ENCODE measurements at regions not wholly inside any gene's neighbourhood (a gene's known extent, or its start where the extent isn't known, plus 50 kb on each side); places are given as distances from the start of the nearest gene placed in this dataset.

GRCh38 chr9:90546200-90546599, 96.4 kb downstream of the DIRAS2 start:
- TF ChIP-seq EZH2 (IDR thresholded peaks at IDR 0.05) (no peak), ZNF274 (IDR thresholded peaks at IDR 0.05; ENCODE audit: low read depth, low read length) (no peak), SIN3A (IDR thresholded peaks at IDR 0.05; ENCODE audit: low read depth) (no peak), POLR2AphosphoS5 (IDR thresholded peaks at IDR 0.05; ENCODE audit: low read depth, low read length) (no peak), ZFX (IDR thresholded peaks at IDR 0.05) (no peak), RAD21 (IDR thresholded peaks at IDR 0.05; ENCODE audit: low read depth) (no peak)
- TF ChIP-seq, protein P1, sequence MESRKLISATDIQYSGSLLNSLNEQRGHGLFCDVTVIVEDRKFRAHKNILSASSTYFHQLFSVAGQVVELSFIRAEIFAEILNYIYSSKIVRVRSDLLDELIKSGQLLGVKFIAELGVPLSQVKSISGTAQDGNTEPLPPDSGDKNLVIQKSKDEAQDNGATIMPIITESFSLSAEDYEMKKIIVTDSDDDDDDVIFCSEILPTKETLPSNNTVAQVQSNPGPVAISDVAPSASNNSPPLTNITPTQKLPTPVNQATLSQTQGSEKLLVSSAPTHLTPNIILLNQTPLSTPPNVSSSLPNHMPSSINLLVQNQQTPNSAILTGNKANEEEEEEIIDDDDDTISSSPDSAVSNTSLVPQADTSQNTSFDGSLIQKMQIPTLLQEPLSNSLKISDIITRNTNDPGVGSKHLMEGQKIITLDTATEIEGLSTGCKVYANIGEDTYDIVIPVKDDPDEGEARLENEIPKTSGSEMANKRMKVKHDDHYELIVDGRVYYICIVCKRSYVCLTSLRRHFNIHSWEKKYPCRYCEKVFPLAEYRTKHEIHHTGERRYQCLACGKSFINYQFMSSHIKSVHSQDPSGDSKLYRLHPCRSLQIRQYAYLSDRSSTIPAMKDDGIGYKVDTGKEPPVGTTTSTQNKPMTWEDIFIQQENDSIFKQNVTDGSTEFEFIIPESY (IDR thresholded peaks at IDR 0.05; ENCODE audit: extremely low read depth, insufficient replicate concordance, low read length): no peak
- BruUV-seq (replicated peaks): no TSS peak
- no peaks in the 10 kb centered on the region for H3K4me1 ChIP-seq (ENCODE audit: control insufficient read depth in 1 of 2, insufficient read depth in 2 of 2, low read length in 2 of 2)
- no peaks in the 10 kb centered on the region for H3K27me3 ChIP-seq (ENCODE audit: insufficient read depth, low read length)
- intact Hi-C loops (cut with micrococcal nuclease): no loop called here
- ChIA-PET POLR2A (no interaction called here), CTCF (no interaction called here), RAD21 (ENCODE audit: low non-redundant PET in 1 of 2, low total read pairs in 2 of 2, uncharacterized antibody in 2 of 2, unreplicated experiment in 2 of 2) (no interaction called here)
- H2AFZ ChIP-seq (ENCODE audit: low read depth, low read length, poor library complexity, severe bottlenecking): no peak overlapping the region
- no peak for ATAC-seq
- DNase-seq (ENCODE audit: low read depth, low spot score): no peak
- no peaks in the 10 kb centered on the region for H3K79me2 ChIP-seq (ENCODE audit: insufficient read depth, low read length)
- no peaks in the 10 kb centered on the region for H4K20me1 ChIP-seq (ENCODE audit: insufficient read depth)
- H3K9me2 ChIP-seq (ENCODE audit: insufficient read depth): no peaks in the 10 kb centered on the region
- no peaks in the 10 kb centered on the region for H3K9me3 ChIP-seq (ENCODE audit: control insufficient read depth in 1 of 2, insufficient read depth in 1 of 2, low read depth in 1 of 2, low read length in 2 of 2)
- no peak overlapping the region for H3K4me2 ChIP-seq (ENCODE audit: low read length)
- H3K9ac ChIP-seq (ENCODE audit: low read length): no peak overlapping the region
- no peak overlapping the region for H3K27ac ChIP-seq (ENCODE audit: low read depth, low read length)
- no peaks in the 10 kb centered on the region for H3K36me3 ChIP-seq (ENCODE audit: control insufficient read depth in 1 of 2, insufficient read depth in 2 of 2, low read length in 2 of 2)
- no peak overlapping the region for H3K4me3 ChIP-seq (replicated peaks in 1 of 2; ENCODE audit: low read depth in 1 of 2, low read length in 2 of 2)

GRCh38 chr9:90547896-90548295, 94.7 kb downstream of the DIRAS2 start:
- POLR2A ChIA-PET: no interaction called here
- no peak overlapping the region for H3K4me3 ChIP-seq (replicated peaks in 1 of 2; ENCODE audit: low read depth in 1 of 2, low read length in 2 of 2)
- TF ChIP-seq CBX3 (IDR thresholded peaks at IDR 0.05; ENCODE audit: low read depth) (no peak), ZFX (IDR thresholded peaks at IDR 0.05) (no peak), RAD21 (IDR thresholded peaks at IDR 0.05; ENCODE audit: low read depth) (no peak), POLR2AphosphoS5 (IDR thresholded peaks at IDR 0.05; ENCODE audit: low read depth, low read length) (no peak), EZH2phosphoT487 (IDR thresholded peaks at IDR 0.05; ENCODE audit: borderline replicate concordance) (no peak), FOSL1 (IDR thresholded peaks at IDR 0.05; ENCODE audit: low read depth) (no peak), CEBPB (IDR thresholded peaks at IDR 0.05; ENCODE audit: low read depth) (no peak), EGR1 (IDR thresholded peaks at IDR 0.05; ENCODE audit: low read depth) (no peak), SP1 (IDR thresholded peaks at IDR 0.05; ENCODE audit: low read depth) (no peak), YY1 (IDR thresholded peaks at IDR 0.05; ENCODE audit: extremely low read depth, insufficient replicate concordance, low read depth, low read length) (no peak), SIN3A (IDR thresholded peaks at IDR 0.05; ENCODE audit: low read depth) (no peak), POLR2A (IDR thresholded peaks at IDR 0.05; ENCODE audit: borderline replicate concordance, extremely low read depth, insufficient read depth, insufficient read length) (no peak)
- TF ChIP-seq, protein P2, sequence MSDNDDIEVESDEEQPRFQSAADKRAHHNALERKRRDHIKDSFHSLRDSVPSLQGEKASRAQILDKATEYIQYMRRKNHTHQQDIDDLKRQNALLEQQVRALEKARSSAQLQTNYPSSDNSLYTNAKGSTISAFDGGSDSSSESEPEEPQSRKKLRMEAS (IDR thresholded peaks at IDR 0.05): no peak
- TF ChIP-seq, protein P3, sequence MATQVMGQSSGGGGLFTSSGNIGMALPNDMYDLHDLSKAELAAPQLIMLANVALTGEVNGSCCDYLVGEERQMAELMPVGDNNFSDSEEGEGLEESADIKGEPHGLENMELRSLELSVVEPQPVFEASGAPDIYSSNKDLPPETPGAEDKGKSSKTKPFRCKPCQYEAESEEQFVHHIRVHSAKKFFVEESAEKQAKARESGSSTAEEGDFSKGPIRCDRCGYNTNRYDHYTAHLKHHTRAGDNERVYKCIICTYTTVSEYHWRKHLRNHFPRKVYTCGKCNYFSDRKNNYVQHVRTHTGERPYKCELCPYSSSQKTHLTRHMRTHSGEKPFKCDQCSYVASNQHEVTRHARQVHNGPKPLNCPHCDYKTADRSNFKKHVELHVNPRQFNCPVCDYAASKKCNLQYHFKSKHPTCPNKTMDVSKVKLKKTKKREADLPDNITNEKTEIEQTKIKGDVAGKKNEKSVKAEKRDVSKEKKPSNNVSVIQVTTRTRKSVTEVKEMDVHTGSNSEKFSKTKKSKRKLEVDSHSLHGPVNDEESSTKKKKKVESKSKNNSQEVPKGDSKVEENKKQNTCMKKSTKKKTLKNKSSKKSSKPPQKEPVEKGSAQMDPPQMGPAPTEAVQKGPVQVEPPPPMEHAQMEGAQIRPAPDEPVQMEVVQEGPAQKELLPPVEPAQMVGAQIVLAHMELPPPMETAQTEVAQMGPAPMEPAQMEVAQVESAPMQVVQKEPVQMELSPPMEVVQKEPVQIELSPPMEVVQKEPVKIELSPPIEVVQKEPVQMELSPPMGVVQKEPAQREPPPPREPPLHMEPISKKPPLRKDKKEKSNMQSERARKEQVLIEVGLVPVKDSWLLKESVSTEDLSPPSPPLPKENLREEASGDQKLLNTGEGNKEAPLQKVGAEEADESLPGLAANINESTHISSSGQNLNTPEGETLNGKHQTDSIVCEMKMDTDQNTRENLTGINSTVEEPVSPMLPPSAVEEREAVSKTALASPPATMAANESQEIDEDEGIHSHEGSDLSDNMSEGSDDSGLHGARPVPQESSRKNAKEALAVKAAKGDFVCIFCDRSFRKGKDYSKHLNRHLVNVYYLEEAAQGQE (IDR thresholded peaks at IDR 0.05; ENCODE audit: low read depth): no peak

More at GRCh38 chr9:90547896-90548295, 94.7 kb downstream of the DIRAS2 start:
- ATAC-seq: 0 out of 2 replicates have a peak, but pooled peaks have one; percentile 52
- Histone ChIP-seq H3K27ac (ENCODE audit: low read depth, low read length) (no peak overlapping the region), H4K20me1 (ENCODE audit: insufficient read depth) (no peaks in the 10 kb centered on the region), H3K4me2 (ENCODE audit: low read length) (no peak overlapping the region), H3K9me3 (ENCODE audit: control insufficient read depth in 1 of 2, insufficient read depth in 1 of 2, low read depth in 1 of 2, low read length in 2 of 2) (no peaks in the 10 kb centered on the region), H3K36me3 (ENCODE audit: control insufficient read depth in 1 of 2, insufficient read depth in 2 of 2, low read length in 2 of 2) (no peaks in the 10 kb centered on the region), H3K9me2 (ENCODE audit: insufficient read depth) (no peaks in the 10 kb centered on the region), H3K27me3 (ENCODE audit: insufficient read depth, low read length) (no peaks in the 10 kb centered on the region), H2AFZ (ENCODE audit: low read depth, low read length, poor library complexity, severe bottlenecking) (no peak overlapping the region), H3K4me1 (ENCODE audit: control insufficient read depth in 1 of 2, insufficient read depth in 2 of 2, low read length in 2 of 2) (no peaks in the 10 kb centered on the region), H3K9ac (ENCODE audit: low read length) (no peak overlapping the region), H3K79me2 (ENCODE audit: insufficient read depth, low read length) (no peaks in the 10 kb centered on the region)
- ChIA-PET CTCF (interaction anchor here (0.7 kb wide), 1 partner anchor 311 kb away, joined by 4 read pairs; no protein-coding TSS in a partner anchor), RAD21 (ENCODE audit: low non-redundant PET in 1 of 2, low total read pairs in 2 of 2, uncharacterized antibody in 2 of 2, unreplicated experiment in 2 of 2) (no interaction called here)
- intact Hi-C loops (cut with micrococcal nuclease): no loop called here
- no peak for DNase-seq (ENCODE audit: low read depth, low spot score)
- BruUV-seq (replicated peaks): no TSS peak
